Adrenal gland (tissue), 9 donors: ENCODE measurements at regions not wholly inside any gene's neighbourhood (a gene's known extent, or its start where the extent isn't known, plus 50 kb on each side); places are given as distances from the start of the nearest gene placed in this dataset.

Source experiments
- DNase-seq, 7 donors: peaks; one replicate each; pipeline ENCODE4 v3.0.0-alpha.2; 2019 to 2020
- H3K27ac ChIP-seq, 5 donors: fragments of 200-600 bp; sonication (generic) in 4 of 5; 1 replicate in 3 of 5; 2 replicates in 2 of 5; pipeline versions ENCODE4 v1.5.1 to v1.8.0; 2016 to 2020; ENCODE audit warnings: mild to moderate bottlenecking in 1 of 5
- H3K27me3 ChIP-seq: fragments of 200-600 bp; 2 replicates; pipeline ENCODE4 v1.8.0; 2021
- H3K36me3 ChIP-seq, 2 donors: fragments of 200-600 bp; replicated peaks in 1 of 2; 1 replicate in 1 of 2; 2 replicates in 1 of 2; pipeline versions ENCODE4 v1.5.1 to v1.8.0; 2018 to 2022
- H3K4me1 ChIP-seq, 2 donors: fragments of 200-600 bp; replicated peaks in 1 of 2; 1 replicate in 1 of 2; 2 replicates in 1 of 2; pipeline versions ENCODE4 v1.5.1 to v1.8.0; 2018 to 2021
- H3K4me3 ChIP-seq, 4 donors: fragments of 200-600 bp; sonication (generic) in 3 of 4; one replicate each; pipeline ENCODE4 v1.5.1; 2016 to 2018
- H3K9me3 ChIP-seq, 3 donors: fragments of 200-600 bp; sonication (generic) in 1 of 3; replicated peaks in 1 of 3; 1 replicate in 2 of 3; 2 replicates in 1 of 3; pipeline versions ENCODE4 v1.5.1 to v1.8.0; 2016 to 2021
- CTCF ChIP-seq, 6 experiments: fragments of 450-650 bp in 4 of 6; fragments of 200-600 bp in 2 of 6; sonication (generic) in 1 of 6; IDR thresholded peaks; 1 replicate in 5 of 6; 2 replicates in 1 of 6; pipeline versions ENCODE4 v1.5.1 to v1.8.0; 2016 to 2021; ENCODE audit warnings: antibody characterized with exemption in 6 of 6, mild to moderate bottlenecking in 2 of 6, moderate library complexity in 1 of 6
- POLR2A ChIP-seq, 2 donors: fragments of 450-650 bp; IDR thresholded peaks; one replicate each; pipeline ENCODE4 v1.6.1; 2017; ENCODE audit warnings: antibody characterized with exemption in 2 of 2, mild to moderate bottlenecking in 2 of 2, moderate library complexity in 1 of 2
- WGBS, 4 donors: extraction: QIAGEN DNeasy Blood & Tissue Kit in 2 of 4; methylation state at CpG; one replicate each; pipeline versions ENCODE4 v1.1.5 to v1.1.7; 2013 to 2017; 5-methylcytosine and 5-hydroxymethylcytosine counted together
- intact Hi-C, 2 donors: fragments of 100-400 bp; cut with DNase I; formaldehyde crosslinking; loops; one replicate each; pipeline versions ENCODE4 v1.14.1 to v1.15.0; 2022 to 2023
- donor health status: healthy with polysubstance abuse.
- donor health status: Bipolar disorder and iron deficiency.
- donor health status: DM: yes; HTN: yes; CAD: no.
- donor health status: DM: no; HTN: no; CAD: no.
- donor health status: DM: no; HTN: no; CAD: no.

GRCh38 chr12:33721561-33721960, 281.9 kb upstream of the SYT10 start:
- TF ChIP-seq POLR2A (IDR thresholded peaks at IDR 0.05) (no peak), CTCF (IDR thresholded peaks at IDR 0.05) (no peak)
- no peak overlapping the region for H3K27ac ChIP-seq
- no peaks in the 10 kb centered on the region for H3K9me3 ChIP-seq
- DNase-seq: no peak
- H3K4me1 ChIP-seq: no peaks in the 10 kb centered on the region
- no peaks in the 10 kb centered on the region for H3K27me3 ChIP-seq
- intact Hi-C loops: no loop called here
- H3K36me3 ChIP-seq: no peaks in the 10 kb centered on the region
- no peak overlapping the region for H3K4me3 ChIP-seq
- WGBS, 4 donors: 64 to 79% (median 70%) methylated on average over 2 of the region's 2 CpGs

GRCh38 chr12:33724867-33725266, 285.2 kb upstream of the SYT10 start:
- Histone ChIP-seq H3K36me3 (no peaks in the 10 kb centered on the region), H3K4me3 (no peak overlapping the region), H3K27me3 (no peaks in the 10 kb centered on the region), H3K9me3 (no peaks in the 10 kb centered on the region), H3K4me1 (no peaks in the 10 kb centered on the region), H3K27ac (no peak overlapping the region)
- DNase-seq: no peak
- intact Hi-C loops: no loop called here
- TF ChIP-seq CTCF (IDR thresholded peaks at IDR 0.05) (no peak), POLR2A (IDR thresholded peaks at IDR 0.05) (no peak)
- WGBS, 4 donors: 50 to 58% (median 55%) methylated on average over 4 of the region's 4 CpGs

GRCh38 chr12:33734871-33735270, 287.4 kb upstream of the ALG10 start:
- Histone ChIP-seq H3K4me1 (no peaks in the 10 kb centered on the region), H3K36me3 (no peaks in the 10 kb centered on the region), H3K27me3 (no peaks in the 10 kb centered on the region), H3K27ac (no peak overlapping the region), H3K9me3 (no peaks in the 10 kb centered on the region), H3K4me3 (no peak overlapping the region)
- intact Hi-C loops: no loop called here
- 65 to 78% (median 73%) methylated on average over 2 of the region's 2 CpGs for WGBS, 4 donors
- DNase-seq: no peak
- TF ChIP-seq POLR2A (IDR thresholded peaks at IDR 0.05) (no peak), CTCF (IDR thresholded peaks at IDR 0.05) (no peak)

GRCh38 chr12:33752854-33753253, 269.4 kb upstream of the ALG10 start:
- TF ChIP-seq POLR2A (IDR thresholded peaks at IDR 0.05) (no peak), CTCF (IDR thresholded peaks at IDR 0.05) (no peak)
- intact Hi-C loops: no loop called here
- H3K27ac ChIP-seq: no peak overlapping the region
- H3K9me3 ChIP-seq: no peaks in the 10 kb centered on the region
- H3K36me3 ChIP-seq: no peaks in the 10 kb centered on the region
- no peak for DNase-seq
- 23 to 50% (median 34%) methylated on average over 1 of the region's 1 CpG for WGBS, 4 donors
- H3K4me1 ChIP-seq: no peaks in the 10 kb centered on the region
- no peaks in the 10 kb centered on the region for H3K27me3 ChIP-seq
- no peak overlapping the region for H3K4me3 ChIP-seq
